ENCODE measurements at regions not wholly inside any gene's neighbourhood (a gene's known extent, or its start where the extent isn't known, plus 50 kb on each side); places are given as distances from the start of the nearest gene placed in this dataset.
A peak's percentile ranks its signal among the peaks of the same experiment; 100 is the strongest.
"Not testable (repeated sequence)": the region's sequence is repeated elsewhere in the genome, so short reads cannot be mapped to it uniquely, and the experiment has no call there.

- DNase-seq (ENCODE audit: low spot score): no peak
Observed at GRCh38 chr2:88859461-88859860, 168.0 kb downstream of the RPIA start.

GRCh38 chr2:88860421-88861075 is 169.1 kb downstream of the RPIA start:
- DNase-seq (ENCODE audit: low spot score): no peak

- no peak for DNase-seq (ENCODE audit: low spot score)
Observed at GRCh38 chr2:88865801-88866371, 174.4 kb downstream of the RPIA start.

GRCh38 chr2:88866756-88867155 is 175.3 kb downstream of the RPIA start:
- no peak for DNase-seq (ENCODE audit: low spot score)

GRCh38 chr2:88868861-88869260 is 177.4 kb downstream of the RPIA start:
- no peak for DNase-seq (ENCODE audit: low spot score)

- DNase-seq (ENCODE audit: low spot score): no peak
Observed at GRCh38 chr2:88870267-88870839, 178.9 kb downstream of the RPIA start.

GRCh38 chr2:88871336-88871735 is 179.9 kb downstream of the RPIA start:
- no peak for DNase-seq (ENCODE audit: low spot score)

GRCh38 chr2:88873620-88874019 is 182.1 kb downstream of the RPIA start:
- no peak for DNase-seq (ENCODE audit: low spot score)

- DNase-seq (ENCODE audit: low spot score): peak; percentile 79
Observed at GRCh38 chr2:88874063-88874657, 182.7 kb downstream of the RPIA start.

GRCh38 chr2:88875736-88876135 is 184.3 kb downstream of the RPIA start:
- DNase-seq (ENCODE audit: low spot score): no peak

- DNase-seq (ENCODE audit: low spot score): peak; percentile 72
Observed at GRCh38 chr2:88880441-88880953, 189.0 kb downstream of the RPIA start.

GRCh38 chr2:88885275-88885674 is 193.8 kb downstream of the RPIA start:
- no peak for DNase-seq (ENCODE audit: low spot score)

GRCh38 chr2:88885679-88886416 is 194.4 kb downstream of the RPIA start:
- no peak for DNase-seq (ENCODE audit: low spot score)

GRCh38 chr2:88887466-88887865 is 196.0 kb downstream of the RPIA start:
- DNase-seq (ENCODE audit: low spot score): not testable (repeated sequence)

- DNase-seq (ENCODE audit: low spot score): no peak
Observed at GRCh38 chr2:88892207-88892606, 200.7 kb downstream of the RPIA start.

GRCh38 chr2:88892788-88893187 is 201.3 kb downstream of the RPIA start:
- DNase-seq (ENCODE audit: low spot score): no peak

GRCh38 chr2:88896971-88897370 is 205.5 kb downstream of the RPIA start:
- DNase-seq (ENCODE audit: low spot score): no peak

GRCh38 chr2:88897715-88898114 is 206.2 kb downstream of the RPIA start:
- no peak for DNase-seq (ENCODE audit: low spot score)

GRCh38 chr2:88903749-88904353 is 212.4 kb downstream of the RPIA start:
- peak; percentile 64 for DNase-seq (ENCODE audit: low spot score)

GRCh38 chr2:88913280-88913679 is 221.8 kb downstream of the RPIA start:
- DNase-seq (ENCODE audit: low spot score): no peak

GRCh38 chr2:88919087-88919738 is 227.7 kb downstream of the RPIA start:
- peak; percentile 55 for DNase-seq (ENCODE audit: low spot score)
